ENCODE measurements at regions not wholly inside any gene's neighbourhood (a gene's known extent, or its start where the extent isn't known, plus 50 kb on each side); places are given as distances from the start of the nearest gene placed in this dataset.

GRCh38 chr2:147499785-147500184 is 345.0 kb upstream of the ACVR2A start:
- no peak for DNase-seq

GRCh38 chr2:147495734-147496133 is 349.1 kb upstream of the ACVR2A start:
- DNase-seq, result no peak

- no peak for DNase-seq
These were observed 352.4 kb upstream of the ACVR2A start for GRCh38 chr2:147492471-147492870.

- DNase-seq, result no peak
These were observed 353.3 kb upstream of the ACVR2A start for GRCh38 chr2:147491506-147491905.

GRCh38 chr2:147490401-147491261 is 354.2 kb upstream of the ACVR2A start:
- DNase-seq, result no peak

GRCh38 chr2:147488472-147488871 is 356.4 kb upstream of the ACVR2A start:
- no peak for DNase-seq

- no peak for DNase-seq
These were observed 356.9 kb upstream of the ACVR2A start for GRCh38 chr2:147487978-147488289.

- no peak for DNase-seq
These were observed 357.4 kb upstream of the ACVR2A start for GRCh38 chr2:147487286-147487977.

GRCh38 chr2:147485210-147485851 is 359.5 kb upstream of the ACVR2A start:
- no peak for DNase-seq

GRCh38 chr2:147483911-147484310 is 360.9 kb upstream of the ACVR2A start:
- no peak for DNase-seq

GRCh38 chr2:147482916-147483669 is 361.7 kb upstream of the ACVR2A start:
- no peak for DNase-seq

- no peak for DNase-seq
These were observed 362.5 kb upstream of the ACVR2A start for GRCh38 chr2:147482111-147482895.

- DNase-seq, result no peak
These were observed 365.5 kb upstream of the ACVR2A start for GRCh38 chr2:147479358-147479757.

GRCh38 chr2:147473075-147473474 is 371.8 kb upstream of the ACVR2A start:
- no peak for DNase-seq

- DNase-seq, result no peak
These were observed 373.7 kb upstream of the ACVR2A start for GRCh38 chr2:147471126-147471525.

GRCh38 chr2:147469471-147469870 is 375.4 kb upstream of the ACVR2A start:
- no peak for DNase-seq

GRCh38 chr2:147468963-147469362 is 375.9 kb upstream of the ACVR2A start:
- no peak for DNase-seq

GRCh38 chr2:147468349-147468748 is 376.5 kb upstream of the ACVR2A start:
- DNase-seq, result no peak

GRCh38 chr2:147467441-147467840 is 377.4 kb upstream of the ACVR2A start:
- DNase-seq, result no peak

GRCh38 chr2:147464737-147465357 is 380.0 kb upstream of the ACVR2A start:
- DNase-seq, result no peak

GRCh38 chr2:147463881-147464520 is 380.8 kb upstream of the ACVR2A start:
- DNase-seq, result no peak
